Spleen (tissue), 11 donors: ENCODE measurements at regions not wholly inside any gene's neighbourhood (a gene's known extent, or its start where the extent isn't known, plus 50 kb on each side); places are given as distances from the start of the nearest gene placed in this dataset.
A peak's percentile ranks its signal among the peaks of the same experiment; 100 is the strongest.

ENCODE experiments used
- DNase-seq: peaks from one replicate; pipeline ENCODE4 v3.0.0-alpha.2; 2020
- H3K27ac ChIP-seq, 8 donors: fragments of 200-600 bp; sonication (generic) in 7 of 8; 1 replicate in 4 of 8; 2 replicates in 4 of 8; pipeline versions ENCODE4 v1.5.0 to v1.8.0; 2016 to 2021; ENCODE audit warnings: inconsistent platforms in 4 of 8, mild to moderate bottlenecking in 4 of 8, moderate library complexity in 1 of 8
- H3K27me3 ChIP-seq, 7 donors: fragments of 200-600 bp; sonication (generic) in 6 of 7; replicated peaks in 1 of 7; 1 replicate in 4 of 7; 2 replicates in 3 of 7; pipeline versions ENCODE4 v1.5.0 to v1.8.0; 2016 to 2021; ENCODE audit warnings: inconsistent platforms in 3 of 7, mild to moderate bottlenecking in 1 of 7
- H3K36me3 ChIP-seq, 6 donors: fragments of 200-600 bp; sonication (generic) in 5 of 6; 1 replicate in 4 of 6; 2 replicates in 2 of 6; pipeline versions ENCODE4 v1.5.0 to v1.8.0; 2016 to 2021; ENCODE audit warnings: inconsistent platforms in 2 of 6
- H3K4me1 ChIP-seq, 6 donors: fragments of 200-600 bp; sonication (generic) in 5 of 6; 1 replicate in 3 of 6; 2 replicates in 3 of 6; pipeline versions ENCODE4 v1.5.0 to v1.8.0; 2016 to 2021; ENCODE audit warnings: inconsistent platforms in 3 of 6
- H3K4me3 ChIP-seq, 8 donors: fragments of 200-600 bp; sonication (generic) in 7 of 8; 1 replicate in 4 of 8; 2 replicates in 4 of 8; pipeline versions ENCODE4 v1.5.0 to v1.8.0; 2016 to 2021; ENCODE audit warnings: inconsistent platforms in 4 of 8, mild to moderate bottlenecking in 4 of 8, moderate library complexity in 2 of 8
- H3K9me3 ChIP-seq, 8 donors: fragments of 200-600 bp; sonication (generic) in 7 of 8; 1 replicate in 4 of 8; 2 replicates in 4 of 8; pipeline versions ENCODE4 v1.5.0 to v1.8.0; 2016 to 2021; ENCODE audit warnings: inconsistent platforms in 4 of 8
- POLR2A ChIP-seq, 3 donors: fragments of 450-650 bp; IDR thresholded peaks; one replicate each; pipeline ENCODE4 v1.5.1; 2017; ENCODE audit warnings: antibody characterized with exemption in 3 of 3, mild to moderate bottlenecking in 1 of 3
- POLR2AphosphoS5 ChIP-seq, 3 donors: sonication (generic); formaldehyde crosslinking; IDR thresholded peaks; one replicate each; pipeline ENCODE4 v1.5.1; 2017; ENCODE audit warnings: antibody characterized with exemption in 3 of 3
- WGBS, 5 donors: extraction: QIAGEN DNeasy Blood & Tissue Kit in 3 of 5; methylation state at CpG; one replicate each; pipeline versions ENCODE4 v1.1.5 to v1.1.7; 2013 to 2018; 5-methylcytosine and 5-hydroxymethylcytosine counted together
- intact Hi-C: fragments of 100-400 bp; cut with DNase I; formaldehyde crosslinking; loops from one replicate; pipeline ENCODE4 v1.15.0; 2023; ENCODE audit warnings: low total_unique reads
- TF ChIP-seq, protein P1 (sequence below), 11 experiments: fragments of 200-600 bp in 7 of 11; fragments of 450-650 bp in 4 of 11; sonication (generic) in 4 of 11; IDR thresholded peaks in 8 of 11; conservative IDR thresholded peaks in 3 of 11; 1 replicate in 7 of 11; 2 replicates in 4 of 11; pipeline versions ENCODE4 v1.4.0 to v1.8.0; 2016 to 2021; ENCODE audit warnings: antibody characterized with exemption in 11 of 11, inconsistent platforms in 4 of 11, mild to moderate bottlenecking in 1 of 11
- donor health status: healthy with polysubstance abuse.
- donor health status: DM: no; HTN: no; CAD: no; lungs with moderate emphysema.
- donor health status: DM: no; HTN: no; CAD: no.
- donor health status: Bipolar disorder and iron deficiency.
- donor health status: healthy.
- donor health status: DM: no; HTN: no; CAD: no.
- donor health status: DM: yes; HTN: yes; CAD: no.

DNA sequence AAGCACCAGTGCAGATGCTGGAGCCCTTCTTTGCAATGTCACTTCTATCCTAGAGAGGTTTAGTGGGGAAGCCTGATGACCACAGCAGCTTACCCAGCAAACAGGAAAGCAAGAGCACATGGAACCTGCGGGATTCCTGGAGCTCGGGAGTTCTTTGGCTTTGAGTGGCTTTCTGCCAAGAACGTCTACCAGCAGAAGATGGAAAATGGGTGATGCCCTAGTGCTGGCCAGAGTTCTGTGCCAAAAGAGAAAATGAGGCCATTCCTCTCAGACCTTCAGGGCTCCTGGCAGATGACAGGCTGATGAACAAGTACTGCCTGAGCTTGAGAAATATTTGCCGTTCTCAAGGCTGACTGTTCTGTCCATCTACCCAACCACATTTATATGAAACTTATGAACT is 332.1 kb upstream of the CCL2 start:
- 74 to 82% (median 79%) methylated on average over 4 of the region's 4 CpGs for WGBS, 5 donors
- H3K4me3 ChIP-seq: no peak overlapping the region
- H3K27me3 ChIP-seq: peaks cover 0 to 49% (median 0%) of the 10 kb centered on the region in 7 donors
- H3K27ac ChIP-seq: no peak overlapping the region
- no peaks in the 10 kb centered on the region for H3K4me1 ChIP-seq
- no peak for TF ChIP-seq POLR2A (IDR thresholded peaks at IDR 0.05)
- TF ChIP-seq, protein P1, sequence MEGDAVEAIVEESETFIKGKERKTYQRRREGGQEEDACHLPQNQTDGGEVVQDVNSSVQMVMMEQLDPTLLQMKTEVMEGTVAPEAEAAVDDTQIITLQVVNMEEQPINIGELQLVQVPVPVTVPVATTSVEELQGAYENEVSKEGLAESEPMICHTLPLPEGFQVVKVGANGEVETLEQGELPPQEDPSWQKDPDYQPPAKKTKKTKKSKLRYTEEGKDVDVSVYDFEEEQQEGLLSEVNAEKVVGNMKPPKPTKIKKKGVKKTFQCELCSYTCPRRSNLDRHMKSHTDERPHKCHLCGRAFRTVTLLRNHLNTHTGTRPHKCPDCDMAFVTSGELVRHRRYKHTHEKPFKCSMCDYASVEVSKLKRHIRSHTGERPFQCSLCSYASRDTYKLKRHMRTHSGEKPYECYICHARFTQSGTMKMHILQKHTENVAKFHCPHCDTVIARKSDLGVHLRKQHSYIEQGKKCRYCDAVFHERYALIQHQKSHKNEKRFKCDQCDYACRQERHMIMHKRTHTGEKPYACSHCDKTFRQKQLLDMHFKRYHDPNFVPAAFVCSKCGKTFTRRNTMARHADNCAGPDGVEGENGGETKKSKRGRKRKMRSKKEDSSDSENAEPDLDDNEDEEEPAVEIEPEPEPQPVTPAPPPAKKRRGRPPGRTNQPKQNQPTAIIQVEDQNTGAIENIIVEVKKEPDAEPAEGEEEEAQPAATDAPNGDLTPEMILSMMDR (IDR thresholded peaks at IDR 0.05 in 8 of 11, conservative IDR thresholded peaks at IDR 0.05 in 3 of 11): no peak
- no peak for TF ChIP-seq POLR2AphosphoS5 (IDR thresholded peaks at IDR 0.05)
- intact Hi-C loops: no loop called here
- no peak for DNase-seq
- H3K9me3 ChIP-seq: peaks cover 0 to 4% (median 0%) of the 10 kb centered on the region in 8 donors
- no peaks in the 10 kb centered on the region for H3K36me3 ChIP-seq

DNA sequence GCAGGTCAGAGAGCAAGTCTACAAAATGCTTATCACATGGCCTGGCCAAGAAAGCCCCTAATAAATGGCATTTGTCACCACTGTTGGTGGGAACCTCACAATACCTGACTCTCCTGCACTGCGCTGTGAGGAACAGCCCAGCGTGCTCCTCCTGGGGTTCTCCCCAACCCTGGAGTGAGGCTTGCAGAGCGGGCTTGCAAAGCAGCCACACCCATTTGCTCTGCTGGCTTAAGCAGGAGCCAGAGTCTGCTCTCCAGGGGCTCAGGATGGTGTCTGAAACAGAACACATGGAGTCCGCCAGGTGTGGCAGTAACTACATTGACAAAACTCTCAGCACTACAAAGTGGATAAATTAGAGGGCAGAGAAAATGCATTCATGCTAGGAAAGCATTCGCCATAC is 331.0 kb upstream of the CCL2 start:
- 77 to 89% (median 80%) methylated on average over 5 of the region's 5 CpGs for WGBS, 5 donors
- peaks cover 0 to 59% (median 0%) of the 10 kb centered on the region in 7 donors for H3K27me3 ChIP-seq
- no peaks in the 10 kb centered on the region for H3K36me3 ChIP-seq
- H3K9me3 ChIP-seq: peaks cover 0 to 4% (median 0%) of the 10 kb centered on the region in 8 donors
- no peaks in the 10 kb centered on the region for H3K4me1 ChIP-seq
- no peak overlapping the region for H3K27ac ChIP-seq
- intact Hi-C loops: no loop called here
- TF ChIP-seq, protein P1 (IDR thresholded peaks at IDR 0.05 in 8 of 11, conservative IDR thresholded peaks at IDR 0.05 in 3 of 11): no peak
- TF ChIP-seq POLR2AphosphoS5 (IDR thresholded peaks at IDR 0.05) (no peak), POLR2A (IDR thresholded peaks at IDR 0.05) (no peak)
- no peak overlapping the region for H3K4me3 ChIP-seq
- no peak for DNase-seq

DNA sequence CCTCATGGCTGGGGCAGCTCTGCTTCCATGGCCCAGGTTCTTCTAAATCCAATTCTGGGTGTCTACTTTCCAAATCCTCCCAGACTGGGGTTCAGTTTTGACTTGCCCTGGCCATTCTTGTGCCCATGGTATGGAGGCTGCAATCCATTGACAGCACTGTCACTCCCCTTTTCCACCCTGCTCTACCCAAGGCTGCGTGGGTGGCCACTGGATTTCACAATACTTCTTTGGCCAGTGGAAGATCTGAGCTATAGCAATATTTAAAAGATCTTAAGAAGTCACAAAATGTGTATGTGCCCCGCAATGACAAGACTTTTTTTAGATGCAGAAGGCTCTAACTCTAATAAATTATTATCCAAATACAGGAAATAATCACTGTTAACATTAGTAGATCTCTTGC is 329.4 kb upstream of the CCL2 start:
- no peak for DNase-seq
- 59 to 83% (median 74%) methylated on average over 2 of the region's 2 CpGs for WGBS, 5 donors
- no peaks in the 10 kb centered on the region for H3K36me3 ChIP-seq
- H3K4me1 ChIP-seq: no peaks in the 10 kb centered on the region
- no peaks in the 10 kb centered on the region for H3K9me3 ChIP-seq
- no peak overlapping the region for H3K27ac ChIP-seq
- H3K4me3 ChIP-seq: no peak overlapping the region
- intact Hi-C loops: no loop called here
- TF ChIP-seq, protein P1 (IDR thresholded peaks at IDR 0.05 in 8 of 11, conservative IDR thresholded peaks at IDR 0.05 in 3 of 11): no peak
- TF ChIP-seq POLR2AphosphoS5 (IDR thresholded peaks at IDR 0.05): no peak
- no peak for TF ChIP-seq POLR2A (IDR thresholded peaks at IDR 0.05)
- H3K27me3 ChIP-seq: peaks cover 0 to 56% (median 0%) of the 10 kb centered on the region in 7 donors

DNA sequence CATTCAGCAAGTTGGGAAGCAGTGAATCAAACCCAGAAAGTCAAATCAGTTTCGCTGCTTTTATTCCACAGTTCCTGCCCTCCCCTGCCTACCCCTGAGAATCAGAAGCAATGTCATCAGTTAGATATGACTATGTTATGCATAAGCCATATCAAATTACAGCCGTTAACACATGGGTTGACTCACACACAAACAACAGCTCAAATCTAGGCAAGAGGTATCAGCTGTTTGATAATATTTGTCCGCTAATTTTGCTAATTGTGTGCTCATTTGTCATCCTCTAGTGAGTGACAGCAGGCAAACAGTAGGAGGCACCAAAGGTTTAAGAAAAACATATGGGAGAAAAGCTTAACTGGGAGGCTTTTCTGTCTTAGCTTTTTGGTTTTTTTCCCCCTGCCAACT is 327.4 kb upstream of the CCL2 start:
- intact Hi-C loops: no loop called here
- H3K27ac ChIP-seq: no peak overlapping the region
- WGBS, 5 donors: 38 to 57% (median 53%) methylated on average over 3 of the region's 3 CpGs
- H3K4me3 ChIP-seq: no peak overlapping the region
- H3K36me3 ChIP-seq: no peaks in the 10 kb centered on the region
- H3K9me3 ChIP-seq: no peaks in the 10 kb centered on the region
- TF ChIP-seq, protein P1 (IDR thresholded peaks at IDR 0.05 in 8 of 11, conservative IDR thresholded peaks at IDR 0.05 in 3 of 11): peak in 1 of 11 experiments; percentile 9
- no peak for TF ChIP-seq POLR2AphosphoS5 (IDR thresholded peaks at IDR 0.05)
- no peaks in the 10 kb centered on the region for H3K4me1 ChIP-seq
- DNase-seq: no peak
- H3K27me3 ChIP-seq: peaks cover 0 to 47% (median 0%) of the 10 kb centered on the region in 7 donors
